Hepatocyte (in vitro differentiated cells): ENCODE measurements at regions not wholly inside any gene's neighbourhood (a gene's known extent, or its start where the extent isn't known, plus 50 kb on each side); places are given as distances from the start of the nearest gene placed in this dataset.

Experiments
- DNase-seq: peaks from one replicate; pipeline ENCODE4 v3.0.0-alpha.2; 2016; ENCODE audit warnings: low spot score
- H2AFZ ChIP-seq: fragments of 200-600 bp; sonication (generic); 2 replicates; pipeline ENCODE4 v1.6.0; 2016; ENCODE audit warnings: antibody characterized with exemption, mild to moderate bottlenecking
- H3K27ac ChIP-seq: fragments of 200-600 bp; sonication (generic); 2 replicates; pipeline ENCODE4 v1.5.1; 2016; ENCODE audit warnings: mild to moderate bottlenecking
- H3K27me3 ChIP-seq: fragments of 200-600 bp; sonication (generic); 2 replicates; pipeline ENCODE4 v1.6.1; 2016
- H3K36me3 ChIP-seq: fragments of 200-600 bp; sonication (generic); replicated peaks from 2 replicates; pipeline ENCODE4 v1.5.1; 2016; ENCODE audit warnings: low read depth; ENCODE audit not compliant: insufficient read depth
- H3K4me1 ChIP-seq: fragments of 200-600 bp; sonication (generic); 2 replicates; pipeline ENCODE4 v1.5.1; 2016; ENCODE audit warnings: mild to moderate bottlenecking, moderate library complexity; ENCODE audit not compliant: insufficient read depth
- H3K4me2 ChIP-seq: fragments of 200-600 bp; sonication (generic); 2 replicates; pipeline ENCODE4 v1.6.0; 2016
- H3K4me3 ChIP-seq: fragments of 200-600 bp; sonication (generic); 2 replicates; pipeline ENCODE4 v1.5.1; 2016; ENCODE audit warnings: mild to moderate bottlenecking
- H3K79me2 ChIP-seq: fragments of 200-600 bp; sonication (generic); 2 replicates; pipeline ENCODE4 v1.6.0; 2017; ENCODE audit warnings: mild to moderate bottlenecking
- H3K9me2 ChIP-seq: fragments of 200-600 bp; sonication (generic); replicated peaks from 2 replicates; pipeline ENCODE4 v1.6.0; 2017; ENCODE audit warnings: mild to moderate bottlenecking; ENCODE audit not compliant: insufficient read depth
- H3K9me3 ChIP-seq: fragments of 200-600 bp; sonication (generic); 2 replicates; pipeline ENCODE4 v1.5.1; 2016; ENCODE audit warnings: low read depth, mild to moderate bottlenecking
- H4K20me1 ChIP-seq: fragments of 200-600 bp; sonication (generic); 2 replicates; pipeline ENCODE4 v1.6.0; 2016; ENCODE audit warnings: mild to moderate bottlenecking; ENCODE audit not compliant: insufficient read depth, poor library complexity, severe bottlenecking
- EZH2 ChIP-seq: fragments of 200-600 bp; sonication (generic); IDR thresholded peaks from 2 replicates; pipeline ENCODE4 v1.6.1; 2016; ENCODE audit warnings: antibody characterized with exemption, mild to moderate bottlenecking, borderline replicate concordance
- EZH2phosphoT487 ChIP-seq: fragments of 200-600 bp; sonication (generic); IDR thresholded peaks from one replicate; pipeline ENCODE4 v1.6.1; 2018; ENCODE audit warnings: antibody characterized with exemption, mild to moderate bottlenecking, low read depth, moderate library complexity; ENCODE audit not compliant: unreplicated experiment, severe bottlenecking
- WGBS: methylation state at CpG from one replicate; pipeline ENCODE4 v1.1.6; 2016; ENCODE audit warnings: low lambda C conversion rate; ENCODE audit errors: missing lambda C conversion rate; 5-methylcytosine and 5-hydroxymethylcytosine counted together
- TF ChIP-seq, protein P1 (sequence below): fragments of 200-600 bp; sonication (generic); IDR thresholded peaks from 2 replicates; pipeline ENCODE4 v1.5.1; 2016; ENCODE audit warnings: antibody characterized with exemption, mild to moderate bottlenecking; ENCODE audit not compliant: poor library complexity

DNA sequence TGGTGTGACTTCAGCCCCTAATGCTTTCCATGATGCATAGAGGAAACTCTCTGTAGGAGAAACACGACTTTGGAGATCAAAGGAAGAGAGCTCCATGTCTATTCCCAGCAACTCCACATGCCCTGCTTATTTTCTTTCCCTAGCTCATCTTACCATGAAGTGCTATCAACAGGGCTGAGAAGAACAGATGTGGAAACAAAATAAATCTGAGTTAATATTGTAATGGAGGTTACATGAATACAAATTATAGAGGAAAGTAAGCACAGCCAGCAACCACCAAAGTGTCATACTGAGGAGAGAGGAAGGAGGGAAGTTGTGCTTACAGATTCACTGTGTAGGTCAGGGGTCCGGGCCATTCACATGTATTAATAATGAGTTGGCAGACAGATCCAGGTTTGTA lies 157.5 kb downstream of the RFPL4B start:
- DNase-seq: no peak
- Histone ChIP-seq H3K79me2 (no peaks in the 10 kb centered on the region), H3K27me3 (no peaks in the 10 kb centered on the region), H3K9me2 (no peaks in the 10 kb centered on the region), H3K4me2 (no peak overlapping the region), H3K4me1 (peaks cover 4% of the 10 kb centered on the region), H4K20me1 (no peaks in the 10 kb centered on the region), H3K27ac (no peak overlapping the region), H3K9me3 (no peaks in the 10 kb centered on the region), H3K36me3 (no peaks in the 10 kb centered on the region), H3K4me3 (no peak overlapping the region), H2AFZ (no peak overlapping the region)
- 93% methylated on average over 2 of the region's 2 CpGs for WGBS
- TF ChIP-seq, protein P1, sequence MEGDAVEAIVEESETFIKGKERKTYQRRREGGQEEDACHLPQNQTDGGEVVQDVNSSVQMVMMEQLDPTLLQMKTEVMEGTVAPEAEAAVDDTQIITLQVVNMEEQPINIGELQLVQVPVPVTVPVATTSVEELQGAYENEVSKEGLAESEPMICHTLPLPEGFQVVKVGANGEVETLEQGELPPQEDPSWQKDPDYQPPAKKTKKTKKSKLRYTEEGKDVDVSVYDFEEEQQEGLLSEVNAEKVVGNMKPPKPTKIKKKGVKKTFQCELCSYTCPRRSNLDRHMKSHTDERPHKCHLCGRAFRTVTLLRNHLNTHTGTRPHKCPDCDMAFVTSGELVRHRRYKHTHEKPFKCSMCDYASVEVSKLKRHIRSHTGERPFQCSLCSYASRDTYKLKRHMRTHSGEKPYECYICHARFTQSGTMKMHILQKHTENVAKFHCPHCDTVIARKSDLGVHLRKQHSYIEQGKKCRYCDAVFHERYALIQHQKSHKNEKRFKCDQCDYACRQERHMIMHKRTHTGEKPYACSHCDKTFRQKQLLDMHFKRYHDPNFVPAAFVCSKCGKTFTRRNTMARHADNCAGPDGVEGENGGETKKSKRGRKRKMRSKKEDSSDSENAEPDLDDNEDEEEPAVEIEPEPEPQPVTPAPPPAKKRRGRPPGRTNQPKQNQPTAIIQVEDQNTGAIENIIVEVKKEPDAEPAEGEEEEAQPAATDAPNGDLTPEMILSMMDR: no peak
- no peak for TF ChIP-seq EZH2phosphoT487
- TF ChIP-seq EZH2: no peak

DNA sequence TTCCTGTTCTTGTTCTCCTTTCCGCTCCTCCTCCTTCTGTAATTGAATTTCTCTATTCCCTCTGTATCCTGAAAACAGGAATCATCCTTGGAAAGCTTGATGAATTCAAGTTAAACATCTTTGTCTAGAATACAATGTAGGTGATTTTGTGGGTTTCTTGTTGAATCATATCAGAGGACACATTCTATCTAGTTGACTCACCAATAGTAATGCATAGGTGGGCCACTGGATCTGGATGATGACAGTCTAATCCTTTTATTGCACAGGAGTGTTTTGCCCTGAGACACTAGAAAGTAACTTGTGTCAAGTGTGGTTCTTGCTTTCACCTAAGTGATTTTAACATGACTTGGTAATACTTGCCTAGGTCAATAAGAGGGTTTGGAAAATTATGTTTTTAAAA lies 164.3 kb downstream of the RFPL4B start:
- no peak for TF ChIP-seq EZH2phosphoT487
- TF ChIP-seq EZH2: no peak
- TF ChIP-seq, protein P1: no peak
- WGBS: 96% methylated on average over 1 of the region's 1 CpG
- no peaks in the 10 kb centered on the region for H3K36me3 ChIP-seq
- no peak overlapping the region for H2AFZ ChIP-seq
- no peak overlapping the region for H3K4me3 ChIP-seq
- H4K20me1 ChIP-seq: no peaks in the 10 kb centered on the region
- no peak overlapping the region for H3K27ac ChIP-seq
- peaks cover 5% of the 10 kb centered on the region for H3K4me1 ChIP-seq
- DNase-seq: peak; percentile 9
- H3K79me2 ChIP-seq: no peaks in the 10 kb centered on the region
- no peaks in the 10 kb centered on the region for H3K9me3 ChIP-seq
- no peak overlapping the region for H3K4me2 ChIP-seq
- H3K27me3 ChIP-seq: no peaks in the 10 kb centered on the region
- H3K9me2 ChIP-seq: no peaks in the 10 kb centered on the region

DNA sequence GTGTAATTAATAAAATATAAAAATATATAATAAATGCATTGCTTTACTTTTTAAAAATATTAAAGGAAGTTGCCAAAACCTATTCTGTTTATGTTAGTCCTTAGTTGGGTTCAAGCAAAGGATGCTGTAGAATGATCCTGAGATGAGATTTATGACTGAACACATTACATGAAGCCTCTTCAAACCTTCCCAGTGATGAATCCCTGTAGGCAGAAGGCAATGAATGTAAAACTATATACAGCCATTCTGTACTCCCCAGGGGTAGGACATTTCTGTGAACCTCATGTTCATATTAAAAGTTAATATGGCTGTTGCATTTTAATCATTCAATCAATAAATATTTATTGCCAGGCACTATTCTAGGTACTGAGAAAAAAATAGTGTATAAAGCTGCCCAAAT lies 166.0 kb downstream of the RFPL4B start:
- H3K36me3 ChIP-seq: no peaks in the 10 kb centered on the region
- no peak overlapping the region for H3K4me2 ChIP-seq
- H3K4me3 ChIP-seq: no peak overlapping the region
- DNase-seq: no peak
- no peaks in the 10 kb centered on the region for H3K9me3 ChIP-seq
- H3K79me2 ChIP-seq: no peaks in the 10 kb centered on the region
- H3K27me3 ChIP-seq: no peaks in the 10 kb centered on the region
- H3K4me1 ChIP-seq: peaks cover 5% of the 10 kb centered on the region
- no peak overlapping the region for H3K27ac ChIP-seq
- H4K20me1 ChIP-seq: no peaks in the 10 kb centered on the region
- TF ChIP-seq EZH2 (no peak), EZH2phosphoT487 (no peak)
- TF ChIP-seq, protein P1: no peak
- H3K9me2 ChIP-seq: no peaks in the 10 kb centered on the region
- H2AFZ ChIP-seq: no peak overlapping the region

DNA sequence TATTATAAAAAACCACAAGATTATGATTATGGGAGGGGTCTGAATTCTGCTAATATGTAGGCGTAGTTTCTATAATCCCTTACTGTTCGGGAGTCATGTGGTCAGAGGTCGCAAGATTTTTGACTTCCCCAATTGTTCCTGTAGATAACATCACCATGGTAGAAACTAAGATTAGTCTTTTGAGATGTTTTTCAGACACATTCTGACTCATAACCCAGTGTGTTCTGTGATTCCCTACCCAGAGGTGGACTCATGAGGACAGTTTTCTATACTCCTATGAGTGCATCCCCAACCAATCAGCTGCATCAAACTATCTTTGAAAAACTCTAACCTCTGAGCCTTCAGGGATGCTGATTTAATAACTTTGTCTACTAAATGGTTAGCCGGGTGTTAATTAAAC lies 175.5 kb downstream of the RFPL4B start:
- Histone ChIP-seq H3K9me2 (no peaks in the 10 kb centered on the region), H2AFZ (no peak overlapping the region), H4K20me1 (no peaks in the 10 kb centered on the region), H3K27me3 (no peaks in the 10 kb centered on the region), H3K4me3 (no peak overlapping the region), H3K4me1 (no peaks in the 10 kb centered on the region), H3K27ac (no peak overlapping the region), H3K9me3 (no peaks in the 10 kb centered on the region), H3K79me2 (no peaks in the 10 kb centered on the region), H3K36me3 (no peaks in the 10 kb centered on the region), H3K4me2 (no peak overlapping the region)
- WGBS: 88% methylated on average over 4 of the region's 4 CpGs
- TF ChIP-seq EZH2 (no peak), EZH2phosphoT487 (no peak)
- TF ChIP-seq, protein P1: no peak
- DNase-seq: no peak
